Uterus (tissue), 3 donors: ENCODE measurements at regions not wholly inside any gene's neighbourhood (a gene's known extent, or its start where the extent isn't known, plus 50 kb on each side); places are given as distances from the start of the nearest gene placed in this dataset.

Source experiments
- DNase-seq, 2 donors: peaks; one replicate each; pipeline ENCODE4 v3.0.0-alpha.2; 2019 to 2020
- H3K27ac ChIP-seq, 2 donors: fragments of 200-600 bp; sonication (generic); 1 replicate in 1 of 2; 2 replicates in 1 of 2; pipeline ENCODE4 v1.5.1; 2016 to 2018
- H3K27me3 ChIP-seq, 2 donors: fragments of 200-600 bp; sonication (generic); one replicate each; pipeline ENCODE4 v1.5.1; 2018 to 2019; ENCODE audit warnings: control low read depth in 1 of 2
- H3K36me3 ChIP-seq, 2 donors: fragments of 200-600 bp; sonication (generic); one replicate each; pipeline ENCODE4 v1.5.1; 2019; ENCODE audit warnings: control low read depth in 1 of 2
- H3K4me1 ChIP-seq, 2 donors: fragments of 200-600 bp; sonication (generic); one replicate each; pipeline ENCODE4 v1.5.1; 2018 to 2019; ENCODE audit warnings: control low read depth in 1 of 2
- H3K4me3 ChIP-seq, 2 donors: fragments of 200-600 bp; sonication (generic); 1 replicate in 1 of 2; 2 replicates in 1 of 2; pipeline ENCODE4 v1.5.1; 2018 to 2019; ENCODE audit warnings: mild to moderate bottlenecking in 1 of 2
- H3K9me3 ChIP-seq, 2 donors: fragments of 200-600 bp; sonication (generic); one replicate each; pipeline ENCODE4 v1.5.1; 2019; ENCODE audit warnings: control low read depth in 1 of 2
- POLR2A ChIP-seq, 2 donors: fragments of 450-650 bp; IDR thresholded peaks; one replicate each; pipeline ENCODE4 v1.6.1; 2016; ENCODE audit warnings: antibody characterized with exemption in 2 of 2, mild to moderate bottlenecking in 1 of 2, moderate library complexity in 1 of 2
- intact Hi-C: fragments of 100-400 bp; cut with DNase I; formaldehyde crosslinking; loops from one replicate; pipeline ENCODE4 v1.15.1; 2023; ENCODE audit warnings: low total_unique reads
- TF ChIP-seq, protein P1 (sequence below), 4 experiments: fragments of 200-600 bp in 2 of 4; fragments of 450-650 bp in 2 of 4; sonication (generic) in 2 of 4; IDR thresholded peaks; one replicate each; pipeline ENCODE4 v1.5.1; 2016 to 2019; ENCODE audit warnings: antibody characterized with exemption in 4 of 4, mild to moderate bottlenecking in 2 of 4, moderate library complexity in 1 of 4
- donor health status: DM: yes; HTN: yes; CAD: no.

DNA sequence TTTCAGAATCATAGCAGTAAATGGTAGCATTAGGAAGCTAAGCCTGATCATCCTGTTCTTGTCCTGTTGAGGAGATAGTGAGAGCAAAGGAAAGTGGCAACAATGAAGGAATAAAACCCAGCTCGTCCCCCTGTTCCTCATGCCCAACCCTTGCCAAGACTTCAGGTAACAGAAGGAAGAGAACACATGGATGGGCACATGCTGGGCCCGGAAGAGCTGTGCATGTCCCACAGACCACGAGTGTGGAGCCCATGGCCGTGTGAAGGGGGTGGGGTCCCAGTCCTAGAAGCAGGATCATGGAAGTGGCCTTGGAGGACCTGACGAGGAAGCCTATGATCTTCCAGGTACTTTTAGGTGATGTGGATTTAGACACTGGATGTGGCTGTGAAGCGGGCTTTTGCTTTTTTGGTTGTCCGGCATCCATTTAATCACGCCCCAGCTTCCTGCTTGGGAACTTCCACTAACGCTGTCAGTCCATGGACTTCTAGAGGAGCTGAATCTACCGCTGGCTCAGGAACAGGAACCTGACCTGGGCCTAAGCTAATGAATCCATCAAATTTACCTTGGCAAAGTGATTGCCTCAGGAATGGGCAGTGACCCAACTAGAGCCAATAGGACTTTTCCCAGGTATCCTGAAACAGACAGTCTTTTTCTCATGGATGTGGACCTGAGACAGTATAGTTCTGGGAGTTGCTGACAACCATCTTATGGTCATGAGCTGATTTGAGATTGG, 79.3 kb upstream of the ARMC2 start:
- intact Hi-C loops, result no loop called here
- Histone ChIP-seq H3K27me3 (no peaks in the 10 kb centered on the region), H3K4me3 (no peak overlapping the region), H3K36me3 (peaks cover 0 to 3% of the 10 kb centered on the region in 2 donors), H3K9me3 (no peaks in the 10 kb centered on the region), H3K4me1 (no peaks in the 10 kb centered on the region), H3K27ac (no peak overlapping the region)
- DNase-seq, result no peak
- TF ChIP-seq, protein P1, sequence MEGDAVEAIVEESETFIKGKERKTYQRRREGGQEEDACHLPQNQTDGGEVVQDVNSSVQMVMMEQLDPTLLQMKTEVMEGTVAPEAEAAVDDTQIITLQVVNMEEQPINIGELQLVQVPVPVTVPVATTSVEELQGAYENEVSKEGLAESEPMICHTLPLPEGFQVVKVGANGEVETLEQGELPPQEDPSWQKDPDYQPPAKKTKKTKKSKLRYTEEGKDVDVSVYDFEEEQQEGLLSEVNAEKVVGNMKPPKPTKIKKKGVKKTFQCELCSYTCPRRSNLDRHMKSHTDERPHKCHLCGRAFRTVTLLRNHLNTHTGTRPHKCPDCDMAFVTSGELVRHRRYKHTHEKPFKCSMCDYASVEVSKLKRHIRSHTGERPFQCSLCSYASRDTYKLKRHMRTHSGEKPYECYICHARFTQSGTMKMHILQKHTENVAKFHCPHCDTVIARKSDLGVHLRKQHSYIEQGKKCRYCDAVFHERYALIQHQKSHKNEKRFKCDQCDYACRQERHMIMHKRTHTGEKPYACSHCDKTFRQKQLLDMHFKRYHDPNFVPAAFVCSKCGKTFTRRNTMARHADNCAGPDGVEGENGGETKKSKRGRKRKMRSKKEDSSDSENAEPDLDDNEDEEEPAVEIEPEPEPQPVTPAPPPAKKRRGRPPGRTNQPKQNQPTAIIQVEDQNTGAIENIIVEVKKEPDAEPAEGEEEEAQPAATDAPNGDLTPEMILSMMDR (IDR thresholded peaks at IDR 0.05), result no peak
- TF ChIP-seq POLR2A (IDR thresholded peaks at IDR 0.05), result no peak

DNA sequence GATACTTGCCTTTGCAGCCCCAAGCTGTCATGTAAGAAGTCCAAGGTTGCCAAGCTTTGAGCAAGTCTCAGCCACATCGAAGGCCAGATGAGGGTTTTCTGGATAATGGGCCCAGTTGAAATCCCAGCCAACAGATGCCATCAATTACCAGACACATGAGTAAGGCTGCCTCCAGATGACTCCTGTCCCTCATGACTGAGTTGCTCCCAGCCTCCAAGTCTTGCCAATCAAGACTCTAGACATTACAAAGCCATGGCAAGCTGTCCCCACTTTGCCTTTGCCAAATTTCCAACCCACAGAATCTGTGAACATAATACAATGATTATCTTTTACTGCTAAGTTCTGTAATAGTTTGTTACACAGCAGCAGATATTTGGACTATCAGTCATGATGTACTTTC, 76.8 kb upstream of the ARMC2 start:
- intact Hi-C loops, result no loop called here
- Histone ChIP-seq H3K27ac (no peak overlapping the region), H3K9me3 (no peaks in the 10 kb centered on the region), H3K27me3 (no peaks in the 10 kb centered on the region), H3K4me3 (no peak overlapping the region), H3K36me3 (peaks cover 0 to 3% of the 10 kb centered on the region in 2 donors), H3K4me1 (no peaks in the 10 kb centered on the region)
- no peak for DNase-seq
- TF ChIP-seq, protein P1 (IDR thresholded peaks at IDR 0.05), result no peak
- no peak for TF ChIP-seq POLR2A (IDR thresholded peaks at IDR 0.05)

DNA sequence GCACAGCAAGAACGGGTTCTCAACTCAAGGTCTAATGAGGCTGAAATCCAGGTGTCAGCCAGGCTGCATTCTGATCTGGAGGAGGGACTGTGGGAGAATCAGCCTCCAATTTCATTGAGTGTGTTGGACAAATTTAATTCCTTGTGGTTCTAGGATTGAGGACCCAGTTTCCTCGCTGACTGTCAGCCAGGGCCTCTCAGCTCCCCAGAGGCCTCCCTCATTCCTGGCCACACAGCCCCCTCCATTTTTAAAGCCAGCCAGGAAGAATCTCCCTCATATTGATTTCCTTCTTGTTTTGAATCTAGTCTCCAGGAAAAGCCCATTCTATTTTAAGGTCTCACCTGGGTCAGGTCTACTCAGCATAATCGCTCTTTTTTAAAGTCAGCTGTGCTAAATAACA, 73.7 kb upstream of the ARMC2 start:
- H3K9me3 ChIP-seq, result no peaks in the 10 kb centered on the region
- no peaks in the 10 kb centered on the region for H3K27me3 ChIP-seq
- intact Hi-C loops, result no loop called here
- H3K27ac ChIP-seq, result no peak overlapping the region
- no peak for TF ChIP-seq POLR2A (IDR thresholded peaks at IDR 0.05)
- TF ChIP-seq, protein P1 (IDR thresholded peaks at IDR 0.05), result no peak
- peaks cover 0 to 3% of the 10 kb centered on the region in 2 donors for H3K36me3 ChIP-seq
- no peaks in the 10 kb centered on the region for H3K4me1 ChIP-seq
- DNase-seq, result no peak
- no peak overlapping the region for H3K4me3 ChIP-seq

DNA sequence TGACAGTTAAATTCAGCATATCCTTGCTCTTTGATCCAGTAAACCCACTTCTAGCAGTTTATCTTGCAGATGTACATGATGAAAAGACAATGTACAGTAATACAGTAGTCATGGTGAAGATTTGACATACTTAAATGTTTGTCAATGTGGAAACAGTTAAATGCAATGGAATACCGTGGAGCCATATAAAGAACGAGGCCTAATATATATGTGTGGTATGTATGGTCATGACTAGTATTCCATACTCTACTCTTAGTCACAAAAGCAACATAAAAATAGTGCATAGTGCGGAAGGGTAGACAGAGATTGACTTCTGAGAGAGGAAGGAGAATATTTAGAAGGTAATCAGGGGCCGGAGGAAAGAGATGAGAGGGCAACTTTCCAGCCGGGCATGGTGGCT, 70.7 kb upstream of the ARMC2 start:
- Histone ChIP-seq H3K27ac (no peak overlapping the region), H3K9me3 (no peaks in the 10 kb centered on the region), H3K36me3 (peaks cover 0 to 3% of the 10 kb centered on the region in 2 donors), H3K4me1 (no peaks in the 10 kb centered on the region), H3K27me3 (no peaks in the 10 kb centered on the region), H3K4me3 (no peak overlapping the region)
- DNase-seq, result no peak
- intact Hi-C loops, result no loop called here
- no peak for TF ChIP-seq POLR2A (IDR thresholded peaks at IDR 0.05)
- TF ChIP-seq, protein P1 (IDR thresholded peaks at IDR 0.05), result no peak

DNA sequence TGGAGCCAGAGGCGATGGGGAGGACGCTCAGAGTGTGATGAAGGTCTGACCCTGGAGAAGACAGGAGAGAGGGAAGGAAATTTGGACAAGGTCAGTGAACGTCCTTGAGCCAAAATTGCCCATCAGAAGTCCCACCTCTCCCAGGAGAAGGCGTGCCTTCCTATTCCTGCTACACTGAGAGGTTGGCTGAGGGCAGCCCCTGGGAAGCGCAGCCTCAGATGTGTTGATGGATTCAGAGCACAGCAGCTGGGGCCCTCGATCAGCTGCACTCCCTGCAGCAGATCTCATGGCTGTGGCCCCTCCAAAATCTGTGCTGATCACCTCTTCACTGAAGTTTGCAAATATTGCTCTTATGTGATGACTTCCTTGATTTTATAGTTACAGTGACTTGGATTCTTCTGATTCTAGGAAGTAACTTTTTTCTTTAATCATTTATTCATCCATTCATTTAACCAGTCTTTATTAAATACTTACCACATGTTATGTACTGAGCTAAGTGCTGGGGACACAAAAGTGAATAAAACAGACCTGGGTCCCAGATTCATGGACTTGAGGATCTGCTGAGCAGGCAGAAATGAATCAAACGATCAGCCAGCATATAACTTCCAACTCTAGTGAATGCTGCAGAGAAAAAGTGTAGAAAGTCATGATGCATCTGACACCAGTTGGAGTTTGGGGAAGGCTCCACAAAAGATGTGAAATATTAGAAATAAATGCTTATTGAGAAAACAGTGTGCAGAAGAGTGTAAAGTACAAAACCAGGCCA, 69.6 kb upstream of the ARMC2 start:
- TF ChIP-seq POLR2A (IDR thresholded peaks at IDR 0.05), result no peak
- TF ChIP-seq, protein P1 (IDR thresholded peaks at IDR 0.05), result no peak
- Histone ChIP-seq H3K4me1 (no peaks in the 10 kb centered on the region), H3K4me3 (no peak overlapping the region), H3K9me3 (no peaks in the 10 kb centered on the region), H3K27me3 (no peaks in the 10 kb centered on the region), H3K36me3 (no peaks in the 10 kb centered on the region), H3K27ac (no peak overlapping the region)
- no peak for DNase-seq
- intact Hi-C loops, result no loop called here
